HepG2 (cell line): ENCODE measurements at regions not wholly inside any gene's neighbourhood (a gene's known extent, or its start where the extent isn't known, plus 50 kb on each side); places are given as distances from the start of the nearest gene placed in this dataset.

Source experiments
- ATAC-seq: fragments of 200-7000 bp; cut with Tn5 transposase; 3 replicates; pipeline ENCODE4 v1.9.1; 2020; ENCODE audit warnings: mild to moderate bottlenecking, moderate library complexity
- BruUV-seq: library from RNA; stranded (reverse); fragments of 400-500 nt; replicated peaks from 2 replicates; lab custom pipeline; 2021; lab: Mats Ljungman, UMichigan
- CTCF ChIA-PET: fragments of 300-600 bp; formaldehyde crosslinking; extraction: SDS; loops from one replicate; lab custom pipeline; 2021; ENCODE audit warnings: low total read pairs, inconsistent platforms, low intra/inter-chr PET ratio; lab: Yijun Ruan, JAX
- POLR2A ChIA-PET: fragments of 350-600 bp; sonication (Branson Sonifier 250); formaldehyde crosslinking; loops from one replicate; lab custom pipeline; 2020; ENCODE audit warnings: antibody characterized with exemption, inconsistent platforms; lab: Yijun Ruan, JAX
- DNase-seq: peaks from one replicate; pipeline ENCODE4 v3.0.0-alpha.2; 2015; ENCODE audit warnings: low spot score
- FAIRE-seq: peaks from 3 replicates; lab custom pipeline; 2011; peaks lifted over from hg19 to GRCh38; lab: Jason Lieb, UNC
- H2AFZ ChIP-seq: one replicate; pipeline ENCODE4 v1.6.1; 2011; ENCODE audit warnings: low read length, inconsistent platforms
- H3K27ac ChIP-seq: fragments of 300-600 bp; 3 replicates; pipeline ENCODE4 v1.8.0; 2011; ENCODE audit warnings: mixed run types, mild to moderate bottlenecking, mixed read lengths, low read length, inconsistent platforms; ENCODE audit not compliant: insufficient read depth; ENCODE audit errors: extremely low read length
- H3K27me3 ChIP-seq, 2 experiments: fragments of 200-600 bp in 1 of 2; 2 replicates in 1 of 2; 3 replicates in 1 of 2; pipeline versions ENCODE4 v1.6.0 to v1.8.0; 2011; ENCODE audit warnings: low read length in 2 of 2, mild to moderate bottlenecking in 2 of 2, moderate library complexity in 2 of 2, inconsistent platforms in 1 of 2; ENCODE audit not compliant: insufficient read depth in 2 of 2, control insufficient read depth in 1 of 2
- H3K36me3 ChIP-seq, 2 experiments: fragments of 200-600 bp in 1 of 2; replicated peaks in 1 of 2; 2 replicates in 1 of 2; 3 replicates in 1 of 2; pipeline versions ENCODE4 v1.5.1 to v1.8.0; 2011; ENCODE audit warnings: low read length in 2 of 2, inconsistent platforms in 1 of 2; ENCODE audit not compliant: insufficient read depth in 2 of 2, control insufficient read depth in 1 of 2
- H3K4me1 ChIP-seq: 2 replicates; pipeline ENCODE4 v1.5.1; 2012; ENCODE audit warnings: low read length, inconsistent platforms; ENCODE audit not compliant: insufficient read depth
- H3K4me2 ChIP-seq: 2 replicates; pipeline ENCODE4 v1.6.0; 2011; ENCODE audit warnings: low read depth, low read length, inconsistent platforms
- H3K4me3 ChIP-seq, 3 experiments: fragments of 200-600 bp in 1 of 3; sonication (generic), shearing (Covaris generic) in 1 of 3; replicated peaks in 1 of 3; 2 replicates each; pipeline ENCODE4 v1.5.1; 2011 to 2016; ENCODE audit warnings: low read length in 3 of 3, inconsistent platforms in 2 of 3, low read depth in 2 of 3, mild to moderate bottlenecking in 2 of 3, control low read depth in 1 of 3, mixed read lengths in 1 of 3; ENCODE audit not compliant: insufficient read depth in 1 of 3
- H3K79me2 ChIP-seq: one replicate; pipeline ENCODE4 v1.6.1; 2011; ENCODE audit warnings: low read length, inconsistent platforms; ENCODE audit not compliant: insufficient read depth
- H3K9ac ChIP-seq: 2 replicates; pipeline ENCODE4 v1.6.0; 2011; ENCODE audit warnings: mild to moderate bottlenecking, low read depth, low read length, inconsistent platforms; ENCODE audit not compliant: insufficient read depth
- H3K9me3 ChIP-seq: 2 replicates; pipeline ENCODE4 v1.5.1; 2012; ENCODE audit warnings: mild to moderate bottlenecking, low read length
- H4K20me1 ChIP-seq: 2 replicates; pipeline ENCODE4 v1.6.0; 2011; ENCODE audit warnings: inconsistent platforms, mild to moderate bottlenecking, low read length, moderate library complexity; ENCODE audit not compliant: insufficient read depth
- CREBL2 ChIP-seq: sonication (generic); formaldehyde crosslinking; IDR thresholded peaks from 2 replicates; pipeline ENCODE4 v1.8.1; 2023; ENCODE audit warnings: missing genetic modification reagents, mild to moderate bottlenecking, borderline replicate concordance
- DR1 ChIP-seq: sonication (generic); formaldehyde crosslinking; IDR thresholded peaks from 2 replicates; pipeline ENCODE4 v1.8.0; 2021; ENCODE audit warnings: mild to moderate bottlenecking, missing genetic modification reagents, inconsistent platforms
- ETS1 ChIP-seq: sonication (generic); formaldehyde crosslinking; IDR thresholded peaks from 2 replicates; pipeline ENCODE4 v1.4.0; 2020; ENCODE audit warnings: missing genetic modification reagents
- HNRNPK ChIP-seq: fragments of 200-400 bp; formaldehyde crosslinking; IDR thresholded peaks from 2 replicates; pipeline ENCODE4 v1.6.1; 2018; ENCODE audit warnings: low read length, low read depth, moderate library complexity, mild to moderate bottlenecking; ENCODE audit not compliant: poor library complexity, severe bottlenecking
- KLF6 ChIP-seq: IDR thresholded peaks from 2 replicates; pipeline ENCODE4 v1.8.0; 2016; ENCODE audit warnings: missing biosample characterization, missing genetic modification reagents
- NR1H2 ChIP-seq: sonication (generic); formaldehyde crosslinking; IDR thresholded peaks from 2 replicates; pipeline ENCODE4 v1.8.1; 2022; ENCODE audit warnings: low read depth, missing genetic modification reagents, borderline replicate concordance
- RBM22 ChIP-seq: fragments of 200-400 bp; formaldehyde crosslinking; optimal IDR thresholded peaks from 2 replicates; pipeline ENCODE3; 2017; ENCODE audit warnings: mild to moderate bottlenecking, low read length, moderate library complexity
- STAT6 ChIP-seq: sonication (generic); formaldehyde crosslinking; IDR thresholded peaks from 2 replicates; pipeline ENCODE4 v1.4.0; 2020; ENCODE audit warnings: missing genetic modification reagents, mild to moderate bottlenecking, borderline replicate concordance
- THAP7 ChIP-seq: sonication (generic); formaldehyde crosslinking; IDR thresholded peaks from 2 replicates; pipeline ENCODE4 v1.8.1; 2023; ENCODE audit warnings: mild to moderate bottlenecking, missing genetic modification reagents
- ZNF18 ChIP-seq: sonication (generic); formaldehyde crosslinking; IDR thresholded peaks from 2 replicates; pipeline ENCODE4 v1.8.0; 2022; ENCODE audit warnings: mild to moderate bottlenecking, missing genetic modification reagents; ENCODE audit not compliant: insufficient replicate concordance
- ZNF614 ChIP-seq: IDR thresholded peaks from 2 replicates; pipeline ENCODE4 v1.6.1; 2018; ENCODE audit warnings: missing biosample characterization, missing genetic modification reagents, inconsistent platforms, borderline replicate concordance
- ZNF724P ChIP-seq: sonication (generic); formaldehyde crosslinking; IDR thresholded peaks from 2 replicates; pipeline ENCODE4 v1.8.0; 2022; ENCODE audit warnings: missing genetic modification reagents, borderline replicate concordance
- ZNF839 ChIP-seq: sonication (generic); formaldehyde crosslinking; IDR thresholded peaks from 2 replicates; pipeline ENCODE4 v1.4.0; 2020; ENCODE audit warnings: missing genetic modification reagents, mild to moderate bottlenecking, borderline replicate concordance
- WGBS: methylation state at CpG from one replicate; pipeline ENCODE4 v1.1.6; 2017; ENCODE audit warnings: low lambda C conversion rate; 5-methylcytosine and 5-hydroxymethylcytosine counted together
- in situ Hi-C: cut with HindIII; loops from 2 replicates; pipeline ENCODE4 v1.10.0; 2017; ENCODE audit warnings: low pct_unique_long_range_greater_than_20kb; ENCODE audit not compliant: extremely low pct_ligation_motif_present
- intact Hi-C: fragments of 100-400 bp; cut with micrococcal nuclease; formaldehyde crosslinking; loops from one replicate; pipeline ENCODE4 v1.10.0; 2022; ENCODE audit not compliant: unreplicated experiment

- in situ Hi-C loops: no loop called here
- H3K27ac ChIP-seq: no peak overlapping the region
Measured at GRCh38 chr3:170642882-170643601, 57.2 kb upstream of the SLC7A14 start.

More at GRCh38 chr3:170642882-170643601, 57.2 kb upstream of the SLC7A14 start:
- H3K79me2 ChIP-seq: no peaks in the 10 kb centered on the region
- no peak overlapping the region for H3K9ac ChIP-seq
- H2AFZ ChIP-seq: no peak overlapping the region
- no peaks in the 10 kb centered on the region; a peak in 1 of 5 replicates for H3K27me3 ChIP-seq
- no peak overlapping the region for H3K4me3 ChIP-seq
- ChIA-PET POLR2A (no interaction called here), CTCF (no interaction called here)
- no peak overlapping the region for H3K4me2 ChIP-seq
- intact Hi-C loops: no loop called here
- TF ChIP-seq NR1H2 (CRISPR knock-in tag): no peak
- TF ChIP-seq ZNF614 (CRISPR knock-in tag): no peak
- no peak for TF ChIP-seq CREBL2
- TF ChIP-seq DR1 (CRISPR knock-in tag): no peak
- no peak for TF ChIP-seq ZNF839
- no peak for TF ChIP-seq ZNF18 (CRISPR knock-in tag)
- TF ChIP-seq KLF6: no peak
- no peak for TF ChIP-seq ETS1 (CRISPR knock-in tag)
- TF ChIP-seq ZNF724P: no peak
- no peak for TF ChIP-seq HNRNPK
- TF ChIP-seq THAP7 (CRISPR knock-in tag): no peak
- no peak for TF ChIP-seq STAT6 (CRISPR knock-in tag)
- no peak for TF ChIP-seq RBM22
- TF ChIP-seq, all 625 proteins: peak for 0
- no peak for DNase-seq
- H3K4me1 ChIP-seq: no peaks in the 10 kb centered on the region
- H3K9me3 ChIP-seq: no peaks in the 10 kb centered on the region
- no peaks in the 10 kb centered on the region for H4K20me1 ChIP-seq
- no peak for ATAC-seq
- no peak for FAIRE-seq
- BruUV-seq: no TSS peak
- H3K36me3 ChIP-seq: no peaks in the 10 kb centered on the region
- 0% methylated on average over 1 of the region's 3 CpGs for WGBS
